ENCODE measurements at regions not wholly inside any gene's neighbourhood (a gene's known extent, or its start where the extent isn't known, plus 50 kb on each side); places are given as distances from the start of the nearest gene placed in this dataset.

GRCh38 chr6:105678516-105678915, 275.6 kb upstream of the PREP start:
- no TSS peak for BruUV-seq (replicated peaks)
- Histone ChIP-seq H3K4me1 (ENCODE audit: insufficient read depth, low read length) (no peaks in the 10 kb centered on the region), H3K27me3 (ENCODE audit: control insufficient read depth in 1 of 2, insufficient read depth in 2 of 2, low read length in 2 of 2) (no peaks in the 10 kb centered on the region), H3K9me3 (ENCODE audit: low read length) (no peaks in the 10 kb centered on the region), H3K4me2 (ENCODE audit: low read depth, low read length) (no peak overlapping the region), H3K36me3 (replicated peaks in 1 of 2; ENCODE audit: control insufficient read depth in 1 of 2, insufficient read depth in 2 of 2, low read length in 2 of 2) (no peaks in the 10 kb centered on the region), H2AFZ (ENCODE audit: low read length) (no peak overlapping the region), H3K79me2 (ENCODE audit: insufficient read depth, low read length) (no peaks in the 10 kb centered on the region), H3K27ac (ENCODE audit: extremely low read length, insufficient read depth, low read length) (no peak overlapping the region), H3K4me3 (replicated peaks in 1 of 3; ENCODE audit: insufficient read depth in 1 of 3, low read depth in 2 of 3, low read length in 3 of 3) (no peak overlapping the region), H3K9ac (ENCODE audit: insufficient read depth, low read depth, low read length) (no peak overlapping the region), H4K20me1 (ENCODE audit: insufficient read depth, low read length) (no peaks in the 10 kb centered on the region)
- ChIA-PET CTCF (ENCODE audit: low intra/inter-chr PET ratio, low total read pairs) (no interaction called here), POLR2A (no interaction called here)
- in situ Hi-C loops (cut with HindIII; ENCODE audit: extremely low pct_ligation_motif_present, low pct_unique_long_range_greater_than_20kb) (no loop called here), intact Hi-C loops (cut with micrococcal nuclease; ENCODE audit: unreplicated experiment) (no loop called here)
- FAIRE-seq (no peak), ATAC-seq (no peak), DNase-seq (ENCODE audit: low spot score) (no peak)
- 6% methylated on average over 1 of the region's 1 CpG for WGBS (ENCODE audit: low lambda C conversion rate)
- TF ChIP-seq THAP7 (CRISPR knock-in tag; IDR thresholded peaks at IDR 0.05), result no peak
- TF ChIP-seq ZBTB8A (CRISPR knock-in tag; IDR thresholded peaks at IDR 0.05; ENCODE audit: borderline replicate concordance, low read depth), result no peak
- TF ChIP-seq ZNF891 (CRISPR knock-in tag; IDR thresholded peaks at IDR 0.05), result no peak
- no peak for TF ChIP-seq CBFB (CRISPR knock-in tag; IDR thresholded peaks at IDR 0.05)
- TF ChIP-seq UBTF (CRISPR knock-in tag; IDR thresholded peaks at IDR 0.05), result no peak
- TF ChIP-seq PAXIP1 (CRISPR knock-in tag; conservative IDR thresholded peaks at IDR 0.05), result no peak
- TF ChIP-seq LBX2 (CRISPR knock-in tag; IDR thresholded peaks at IDR 0.05; ENCODE audit: borderline replicate concordance), result no peak
- no peak for TF ChIP-seq ZBTB39 (CRISPR knock-in tag; IDR thresholded peaks at IDR 0.05)
